ENCODE measurements at regions not wholly inside any gene's neighbourhood (a gene's known extent, or its start where the extent isn't known, plus 50 kb on each side); places are given as distances from the start of the nearest gene placed in this dataset.
"Not testable (repeated sequence)": the region's sequence is repeated elsewhere in the genome, so short reads cannot be mapped to it uniquely, and the experiment has no call there.

GRCh38 chr19:28152195-28152594 is 1060.8 kb downstream of the UQCRFS1 start:
- DNase-seq (ENCODE audit: low spot score): no peak

GRCh38 chr19:28150129-28150528 is 1062.8 kb downstream of the UQCRFS1 start:
- DNase-seq (ENCODE audit: low spot score): no peak

GRCh38 chr19:28148554-28148953 is 1064.4 kb downstream of the UQCRFS1 start:
- no peak for DNase-seq (ENCODE audit: low spot score)

- DNase-seq (ENCODE audit: low spot score): no peak
These were observed 1070.7 kb downstream of the UQCRFS1 start for GRCh38 chr19:28142258-28142657.

GRCh38 chr19:28140201-28140600 is 1072.8 kb downstream of the UQCRFS1 start:
- no peak for DNase-seq (ENCODE audit: low spot score)

- no peak for DNase-seq (ENCODE audit: low spot score)
These were observed 1075.2 kb downstream of the UQCRFS1 start for GRCh38 chr19:28137772-28138171.

- DNase-seq (ENCODE audit: low spot score): no peak
These were observed 1076.2 kb downstream of the UQCRFS1 start for GRCh38 chr19:28136796-28137195.

GRCh38 chr19:28135825-28136224 is 1077.1 kb downstream of the UQCRFS1 start:
- no peak for DNase-seq (ENCODE audit: low spot score)

- DNase-seq (ENCODE audit: low spot score): no peak
These were observed 1078.6 kb downstream of the UQCRFS1 start for GRCh38 chr19:28134311-28134710.

GRCh38 chr19:28130881-28131280 is 1082.1 kb downstream of the UQCRFS1 start:
- DNase-seq (ENCODE audit: low spot score): not testable (repeated sequence)

GRCh38 chr19:28130066-28130511 is 1082.9 kb downstream of the UQCRFS1 start:
- DNase-seq (ENCODE audit: low spot score): no peak

GRCh38 chr19:28128341-28128740 is 1084.6 kb downstream of the UQCRFS1 start:
- DNase-seq (ENCODE audit: low spot score): no peak

- no peak for DNase-seq (ENCODE audit: low spot score)
These were observed 1086.6 kb downstream of the UQCRFS1 start for GRCh38 chr19:28126135-28126898.

- no peak for DNase-seq (ENCODE audit: low spot score)
These were observed 1090.2 kb downstream of the UQCRFS1 start for GRCh38 chr19:28122734-28123133.

GRCh38 chr19:28118235-28118634 is 1094.7 kb downstream of the UQCRFS1 start:
- DNase-seq (ENCODE audit: low spot score): no peak

GRCh38 chr19:28117143-28117542 is 1095.8 kb downstream of the UQCRFS1 start:
- DNase-seq (ENCODE audit: low spot score): no peak

GRCh38 chr19:28116379-28116778 is 1096.6 kb downstream of the UQCRFS1 start:
- not testable (repeated sequence) for DNase-seq (ENCODE audit: low spot score)

GRCh38 chr19:28103921-28104320 is 1109.0 kb downstream of the UQCRFS1 start:
- no peak for DNase-seq (ENCODE audit: low spot score)

- not testable (repeated sequence) for DNase-seq (ENCODE audit: low spot score)
These were observed 1128.2 kb downstream of the UQCRFS1 start for GRCh38 chr19:28084659-28085157.

GRCh38 chr19:28076628-28077027 is 1136.3 kb downstream of the UQCRFS1 start:
- no peak for DNase-seq (ENCODE audit: low spot score)

- no peak for DNase-seq (ENCODE audit: low spot score)
These were observed 1137.7 kb downstream of the UQCRFS1 start for GRCh38 chr19:28075229-28075628.

- no peak for DNase-seq (ENCODE audit: low spot score)
These were observed 1138.2 kb downstream of the UQCRFS1 start for GRCh38 chr19:28074773-28075172.

- DNase-seq (ENCODE audit: low spot score): no peak
These were observed 1145.1 kb downstream of the UQCRFS1 start for GRCh38 chr19:28067882-28068281.

- no peak for DNase-seq (ENCODE audit: low spot score)
These were observed 1146.0 kb downstream of the UQCRFS1 start for GRCh38 chr19:28066988-28067387.
